IMR-90 (cell line): ENCODE measurements at regions not wholly inside any gene's neighbourhood (a gene's known extent, or its start where the extent isn't known, plus 50 kb on each side); places are given as distances from the start of the nearest gene placed in this dataset.

Source experiments
- CTCF ChIP-seq: conservative IDR thresholded peaks from 2 replicates; pipeline ENCODE4 v1.5.1; 2012; ENCODE audit warnings: mild to moderate bottlenecking, low read depth, low read length, improper control_type of control experiment
- MAFK ChIP-seq: IDR thresholded peaks from 2 replicates; pipeline ENCODE4 v1.6.1; 2012; ENCODE audit warnings: low read depth, low read length, improper control_type of control experiment
- POLR2A ChIP-seq: IDR thresholded peaks from 2 replicates; pipeline ENCODE4 v1.6.1; 2012; ENCODE audit warnings: mild to moderate bottlenecking, low read depth, low read length
- RAD21 ChIP-seq: IDR thresholded peaks from 2 replicates; pipeline ENCODE4 v1.6.1; 2012; ENCODE audit warnings: low read length, improper control_type of control experiment
- USF2 ChIP-seq: fragments of 150-350 bp; IDR thresholded peaks from 2 replicates; pipeline ENCODE4 v1.6.1; 2017; ENCODE audit warnings: mild to moderate bottlenecking, antibody characterized with exemption, low read length, low read depth

- TF ChIP-seq CTCF (no peak), POLR2A (no peak), USF2 (no peak), RAD21 (no peak), MAFK (no peak)
These were observed 441.7 kb downstream of the CDH11 start for GRCh38 chr16:64679976-64680690.
